ENCODE measurements at regions not wholly inside any gene's neighbourhood (a gene's known extent, or its start where the extent isn't known, plus 50 kb on each side); places are given as distances from the start of the nearest gene placed in this dataset.
"Not testable (repeated sequence)": the region's sequence is repeated elsewhere in the genome, so short reads cannot be mapped to it uniquely, and the experiment has no call there.

- no peak overlapping the region for H3K27ac ChIP-seq (ENCODE audit: low read depth, low read length, severe bottlenecking)
- 87 to 90% methylated on average over 17 to 18 of the region's 18 CpGs for whole genome bisulfite sequencing, 2 experiments (ENCODE audit: insufficient coverage in 2 of 2)
- no peaks in the 10 kb centered on the region for H3K9me3 ChIP-seq (ENCODE audit: control insufficient read depth, low read length)
These were observed 182.1 kb downstream of the NAF1 start for GRCh38 chr4:162984621-162985020.

GRCh38 chr4:162981823-162982222, 184.9 kb downstream of the NAF1 start:
- no peaks in the 10 kb centered on the region for H3K36me3 ChIP-seq (ENCODE audit: control insufficient read depth, insufficient read depth, low read length)
- no peaks in the 10 kb centered on the region for H3K4me1 ChIP-seq (ENCODE audit: control insufficient read depth, insufficient read depth, low read length, poor library complexity, severe bottlenecking)
- WGBS, 2 experiments (ENCODE audit: insufficient coverage in 2 of 2) = 100% methylated on average over 1 of the region's 2 CpGs; no CpG with 5 or more reads in 1 of the 2 experiments
- no peaks in the 10 kb centered on the region for H3K9me3 ChIP-seq (ENCODE audit: control insufficient read depth, low read length)
- H3K27ac ChIP-seq (ENCODE audit: low read depth, low read length, severe bottlenecking) = no peak overlapping the region
- no peak overlapping the region for H3K4me3 ChIP-seq (ENCODE audit: extremely low read depth, insufficient read depth, low read length, poor library complexity, severe bottlenecking)

More at GRCh38 chr4:162984621-162985020, 182.1 kb downstream of the NAF1 start:
- H3K4me1 ChIP-seq (ENCODE audit: control insufficient read depth, insufficient read depth, low read length, poor library complexity, severe bottlenecking) = no peaks in the 10 kb centered on the region
- no peak overlapping the region for H3K4me3 ChIP-seq (ENCODE audit: extremely low read depth, insufficient read depth, low read length, poor library complexity, severe bottlenecking)
- no peaks in the 10 kb centered on the region for H3K36me3 ChIP-seq (ENCODE audit: control insufficient read depth, insufficient read depth, low read length)

- Histone ChIP-seq H3K36me3 (ENCODE audit: control insufficient read depth, insufficient read depth, low read length) (no peaks in the 10 kb centered on the region), H3K4me3 (ENCODE audit: extremely low read depth, insufficient read depth, low read length, poor library complexity, severe bottlenecking) (no peak overlapping the region), H3K4me1 (ENCODE audit: control insufficient read depth, insufficient read depth, low read length, poor library complexity, severe bottlenecking) (no peaks in the 10 kb centered on the region), H3K27ac (ENCODE audit: low read depth, low read length, severe bottlenecking) (no peak overlapping the region), H3K9me3 (ENCODE audit: control insufficient read depth, low read length) (no peaks in the 10 kb centered on the region)
- WGBS, 2 experiments (ENCODE audit: insufficient coverage in 2 of 2) = 90% methylated on average over 1 of the region's 2 CpGs; no CpG with 5 or more reads in 1 of the 2 experiments
These were observed 188.3 kb downstream of the NAF1 start for GRCh38 chr4:162978398-162978797.

- WGBS, 2 experiments (ENCODE audit: insufficient coverage in 2 of 2) = no CpG with 5 or more reads among the region's 2 CpGs
These were observed 188.9 kb downstream of the NAF1 start for GRCh38 chr4:162977788-162978187.

GRCh38 chr4:162972661-162973330, 193.9 kb downstream of the NAF1 start:
- Histone ChIP-seq H3K4me1 (ENCODE audit: control insufficient read depth, insufficient read depth, low read length, poor library complexity, severe bottlenecking) (peaks cover 8% of the 10 kb centered on the region), H3K36me3 (ENCODE audit: control insufficient read depth, insufficient read depth, low read length) (no peaks in the 10 kb centered on the region), H3K27ac (ENCODE audit: low read depth, low read length, severe bottlenecking) (no peak overlapping the region), H3K4me3 (ENCODE audit: extremely low read depth, insufficient read depth, low read length, poor library complexity, severe bottlenecking) (no peak overlapping the region), H3K9me3 (ENCODE audit: control insufficient read depth, low read length) (no peaks in the 10 kb centered on the region)
- WGBS, 2 experiments (ENCODE audit: insufficient coverage in 2 of 2) = 93 to 100% methylated on average over 1 to 3 of the region's 4 CpGs

More at GRCh38 chr4:162977788-162978187, 188.9 kb downstream of the NAF1 start:
- Histone ChIP-seq H3K4me1 (ENCODE audit: control insufficient read depth, insufficient read depth, low read length, poor library complexity, severe bottlenecking) (peaks cover 2% of the 10 kb centered on the region), H3K36me3 (ENCODE audit: control insufficient read depth, insufficient read depth, low read length) (no peaks in the 10 kb centered on the region), H3K9me3 (ENCODE audit: control insufficient read depth, low read length) (no peaks in the 10 kb centered on the region), H3K4me3 (ENCODE audit: extremely low read depth, insufficient read depth, low read length, poor library complexity, severe bottlenecking) (no peak overlapping the region), H3K27ac (ENCODE audit: low read depth, low read length, severe bottlenecking) (no peak overlapping the region)

- Histone ChIP-seq H3K9me3 (ENCODE audit: control insufficient read depth, low read length) (no peaks in the 10 kb centered on the region), H3K27ac (ENCODE audit: low read depth, low read length, severe bottlenecking) (no peak overlapping the region), H3K4me3 (ENCODE audit: extremely low read depth, insufficient read depth, low read length, poor library complexity, severe bottlenecking) (no peak overlapping the region), H3K4me1 (ENCODE audit: control insufficient read depth, insufficient read depth, low read length, poor library complexity, severe bottlenecking) (peaks cover 8% of the 10 kb centered on the region), H3K36me3 (ENCODE audit: control insufficient read depth, insufficient read depth, low read length) (no peaks in the 10 kb centered on the region)
- WGBS, 2 experiments (ENCODE audit: insufficient coverage in 2 of 2) = 89 to 93% methylated on average over 8 of the region's 8 CpGs
These were observed 197.5 kb downstream of the NAF1 start for GRCh38 chr4:162969194-162969593.

- WGBS, 2 experiments (ENCODE audit: insufficient coverage in 2 of 2) = no CpG with 5 or more reads among the region's 4 CpGs
- not testable (repeated sequence) for H3K36me3 ChIP-seq (ENCODE audit: control insufficient read depth, insufficient read depth, low read length); H3K9me3 ChIP-seq (ENCODE audit: control insufficient read depth, low read length)
These were observed 200.7 kb downstream of the NAF1 start for GRCh38 chr4:162965978-162966377.

GRCh38 chr4:162959046-162959445, 207.6 kb downstream of the NAF1 start:
- Histone ChIP-seq H3K27ac (ENCODE audit: low read depth, low read length, severe bottlenecking) (no peak overlapping the region), H3K4me1 (ENCODE audit: control insufficient read depth, insufficient read depth, low read length, poor library complexity, severe bottlenecking) (no peaks in the 10 kb centered on the region), H3K36me3 (ENCODE audit: control insufficient read depth, insufficient read depth, low read length) (no peaks in the 10 kb centered on the region), H3K9me3 (ENCODE audit: control insufficient read depth, low read length) (no peaks in the 10 kb centered on the region), H3K4me3 (ENCODE audit: extremely low read depth, insufficient read depth, low read length, poor library complexity, severe bottlenecking) (no peak overlapping the region)
- 44 to 88% methylated on average over 1 to 2 of the region's 2 CpGs for WGBS, 2 experiments (ENCODE audit: insufficient coverage in 2 of 2)

More at GRCh38 chr4:162965978-162966377, 200.7 kb downstream of the NAF1 start:
- not testable (repeated sequence) for H3K4me1 ChIP-seq (ENCODE audit: control insufficient read depth, insufficient read depth, low read length, poor library complexity, severe bottlenecking); H3K4me3 ChIP-seq (ENCODE audit: extremely low read depth, insufficient read depth, low read length, poor library complexity, severe bottlenecking); H3K27ac ChIP-seq (ENCODE audit: low read depth, low read length, severe bottlenecking)

- H3K9me3 ChIP-seq (ENCODE audit: control insufficient read depth, low read length) = no peaks in the 10 kb centered on the region
- no peak overlapping the region for H3K4me3 ChIP-seq (ENCODE audit: extremely low read depth, insufficient read depth, low read length, poor library complexity, severe bottlenecking)
- H3K4me1 ChIP-seq (ENCODE audit: control insufficient read depth, insufficient read depth, low read length, poor library complexity, severe bottlenecking) = no peaks in the 10 kb centered on the region
- no peaks in the 10 kb centered on the region for H3K36me3 ChIP-seq (ENCODE audit: control insufficient read depth, insufficient read depth, low read length)
- no peak overlapping the region for H3K27ac ChIP-seq (ENCODE audit: low read depth, low read length, severe bottlenecking)
- WGBS, 2 experiments (ENCODE audit: insufficient coverage in 2 of 2) = 96 to 100% methylated on average over 3 of the region's 3 CpGs
These were observed 209.1 kb downstream of the NAF1 start for GRCh38 chr4:162957521-162958143.

- WGBS, 2 experiments (ENCODE audit: insufficient coverage in 2 of 2) = 100% methylated on average over 2 of the region's 2 CpGs
- no peaks in the 10 kb centered on the region for H3K9me3 ChIP-seq (ENCODE audit: control insufficient read depth, low read length)
- H3K4me3 ChIP-seq (ENCODE audit: extremely low read depth, insufficient read depth, low read length, poor library complexity, severe bottlenecking) = no peak overlapping the region
- H3K36me3 ChIP-seq (ENCODE audit: control insufficient read depth, insufficient read depth, low read length) = no peaks in the 10 kb centered on the region
- H3K4me1 ChIP-seq (ENCODE audit: control insufficient read depth, insufficient read depth, low read length, poor library complexity, severe bottlenecking) = no peaks in the 10 kb centered on the region
- H3K27ac ChIP-seq (ENCODE audit: low read depth, low read length, severe bottlenecking) = no peak overlapping the region
These were observed 211.7 kb downstream of the NAF1 start for GRCh38 chr4:162954976-162955375.

- Histone ChIP-seq H3K4me1 (ENCODE audit: control insufficient read depth, insufficient read depth, low read length, poor library complexity, severe bottlenecking) (no peaks in the 10 kb centered on the region), H3K27ac (ENCODE audit: low read depth, low read length, severe bottlenecking) (no peak overlapping the region), H3K9me3 (ENCODE audit: control insufficient read depth, low read length) (no peaks in the 10 kb centered on the region), H3K4me3 (ENCODE audit: extremely low read depth, insufficient read depth, low read length, poor library complexity, severe bottlenecking) (no peak overlapping the region), H3K36me3 (ENCODE audit: control insufficient read depth, insufficient read depth, low read length) (no peaks in the 10 kb centered on the region)
- 89% methylated on average over 1 of the region's 3 CpGs; no CpG with 5 or more reads in 1 of the 2 experiments for WGBS, 2 experiments (ENCODE audit: insufficient coverage in 2 of 2)
These were observed 214.5 kb downstream of the NAF1 start for GRCh38 chr4:162952232-162952631.

All from mesodermal cell (in vitro differentiated cells).